SK-N-SH treated with all-trans-retinoic acid at 6 μM for 48 hours (cell line): ENCODE measurements at regions not wholly inside any gene's neighbourhood (a gene's known extent, or its start where the extent isn't known, plus 50 kb on each side); places are given as distances from the start of the nearest gene placed in this dataset.

ENCODE experiments used
- ARNTL ChIP-seq: fragments of 450-650 bp; formaldehyde crosslinking; IDR thresholded peaks from 2 replicates; pipeline ENCODE4 v1.5.0; 2020; ENCODE audit warnings: low read depth, mild to moderate bottlenecking, moderate library complexity, borderline replicate concordance
- OSR1 ChIP-seq: fragments of 250-450 bp; sonication (Bioruptor Pico); IDR thresholded peaks from 2 replicates; pipeline ENCODE4 v1.8.0; 2022; ENCODE audit warnings: moderate library complexity, mild to moderate bottlenecking, inconsistent platforms
- TCF4 ChIP-seq: fragments of 250-450 bp; sonication (Bioruptor Pico); IDR thresholded peaks from 2 replicates; pipeline ENCODE4 v1.8.0; 2021; ENCODE audit warnings: mild to moderate bottlenecking, moderate library complexity, borderline replicate concordance
- ZFP3 ChIP-seq: fragments of 250-450 bp; sonication (Bioruptor Pico); IDR thresholded peaks from 2 replicates; pipeline ENCODE4 v1.5.0; 2020; ENCODE audit warnings: mild to moderate bottlenecking, moderate library complexity
- ZFP30 ChIP-seq: fragments of 450-650 bp; formaldehyde crosslinking; IDR thresholded peaks from 2 replicates; pipeline ENCODE4 v1.5.0; 2022; ENCODE audit warnings: mild to moderate bottlenecking, moderate library complexity
- ZNF8 ChIP-seq: fragments of 450-650 bp; formaldehyde crosslinking; IDR thresholded peaks from 2 replicates; pipeline ENCODE4 v1.5.0; 2020; ENCODE audit warnings: mild to moderate bottlenecking, moderate library complexity
- TF ChIP-seq, protein P1 (sequence below): fragments of 250-450 bp; sonication (Bioruptor Pico); IDR thresholded peaks from 2 replicates; pipeline ENCODE4 v1.5.0; 2020; ENCODE audit warnings: mild to moderate bottlenecking, moderate library complexity

DNA sequence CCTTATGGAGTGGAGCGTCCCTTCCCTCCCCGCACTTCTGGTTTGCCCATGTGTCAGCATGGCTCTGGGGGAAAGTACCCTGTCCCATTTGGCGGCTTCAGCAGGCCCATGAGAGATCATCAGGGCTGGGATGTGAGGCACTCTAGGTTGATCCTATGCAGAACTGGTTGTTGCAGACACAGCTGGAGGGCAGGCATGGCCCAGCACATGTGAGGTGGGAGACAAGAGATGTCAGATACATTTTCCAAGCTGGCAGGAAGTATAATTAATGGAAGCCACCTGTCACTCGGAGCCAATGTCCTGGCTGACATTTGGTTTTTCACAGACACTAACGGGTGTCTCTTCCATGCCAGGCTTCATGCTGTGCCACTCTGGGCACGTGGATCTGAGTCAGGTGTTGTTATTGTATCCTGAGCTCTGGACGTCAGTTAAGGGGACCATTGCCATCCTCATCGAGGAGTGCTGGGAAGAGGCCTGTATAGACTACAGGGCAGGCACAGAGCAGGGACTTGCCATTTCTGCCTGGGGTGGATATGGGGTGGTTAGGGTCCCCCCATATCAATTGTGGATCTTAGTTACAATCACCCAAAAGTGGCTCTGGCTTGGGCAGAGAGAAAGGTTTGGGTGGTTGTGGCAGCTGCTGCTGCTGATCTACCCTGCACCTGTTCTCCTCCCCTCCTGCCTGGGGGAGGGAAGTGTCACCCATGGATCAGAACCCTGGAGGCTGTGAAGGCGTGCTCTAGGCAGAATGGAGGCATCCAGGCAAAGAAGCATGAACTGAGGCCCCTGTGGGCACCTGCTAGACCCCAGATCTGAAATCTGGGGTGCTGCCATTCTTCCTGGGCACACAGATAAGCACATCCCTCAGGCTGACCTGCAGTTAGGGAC lies 140.7 kb downstream of the FBLN2 start:
- TF ChIP-seq, protein P1, sequence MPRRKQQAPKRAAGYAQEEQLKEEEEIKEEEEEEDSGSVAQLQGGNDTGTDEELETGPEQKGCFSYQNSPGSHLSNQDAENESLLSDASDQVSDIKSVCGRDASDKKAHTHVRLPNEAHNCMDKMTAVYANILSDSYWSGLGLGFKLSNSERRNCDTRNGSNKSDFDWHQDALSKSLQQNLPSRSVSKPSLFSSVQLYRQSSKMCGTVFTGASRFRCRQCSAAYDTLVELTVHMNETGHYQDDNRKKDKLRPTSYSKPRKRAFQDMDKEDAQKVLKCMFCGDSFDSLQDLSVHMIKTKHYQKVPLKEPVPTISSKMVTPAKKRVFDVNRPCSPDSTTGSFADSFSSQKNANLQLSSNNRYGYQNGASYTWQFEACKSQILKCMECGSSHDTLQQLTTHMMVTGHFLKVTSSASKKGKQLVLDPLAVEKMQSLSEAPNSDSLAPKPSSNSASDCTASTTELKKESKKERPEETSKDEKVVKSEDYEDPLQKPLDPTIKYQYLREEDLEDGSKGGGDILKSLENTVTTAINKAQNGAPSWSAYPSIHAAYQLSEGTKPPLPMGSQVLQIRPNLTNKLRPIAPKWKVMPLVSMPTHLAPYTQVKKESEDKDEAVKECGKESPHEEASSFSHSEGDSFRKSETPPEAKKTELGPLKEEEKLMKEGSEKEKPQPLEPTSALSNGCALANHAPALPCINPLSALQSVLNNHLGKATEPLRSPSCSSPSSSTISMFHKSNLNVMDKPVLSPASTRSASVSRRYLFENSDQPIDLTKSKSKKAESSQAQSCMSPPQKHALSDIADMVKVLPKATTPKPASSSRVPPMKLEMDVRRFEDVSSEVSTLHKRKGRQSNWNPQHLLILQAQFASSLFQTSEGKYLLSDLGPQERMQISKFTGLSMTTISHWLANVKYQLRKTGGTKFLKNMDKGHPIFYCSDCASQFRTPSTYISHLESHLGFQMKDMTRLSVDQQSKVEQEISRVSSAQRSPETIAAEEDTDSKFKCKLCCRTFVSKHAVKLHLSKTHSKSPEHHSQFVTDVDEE (CRISPR knock-in tag) = no peak
- TF ChIP-seq ZFP30 (CRISPR knock-in tag) (no peak), OSR1 (CRISPR knock-in tag) (no peak), ZFP3 (CRISPR knock-in tag) (no peak), TCF4 (CRISPR knock-in tag) (no peak), ARNTL (no peak), ZNF8 (CRISPR knock-in tag) (no peak)
